H1 (cell line): ENCODE measurements at regions not wholly inside any gene's neighbourhood (a gene's known extent, or its start where the extent isn't known, plus 50 kb on each side); places are given as distances from the start of the nearest gene placed in this dataset.

Source experiments
- CTCF ChIA-PET: fragments of 300-600 bp; sonication (Branson Sonifier 250); formaldehyde crosslinking; loops from one replicate; lab custom pipeline; 2021; ENCODE audit not compliant: partially characterized antibody; lab: Charles Lee
- POLR2A ChIA-PET: fragments of 300-600 bp; sonication (Branson Sonifier 250); formaldehyde crosslinking; loops from one replicate; lab custom pipeline; 2021; ENCODE audit warnings: inconsistent platforms; ENCODE audit not compliant: partially characterized antibody; lab: Charles Lee
- DNase-seq, 2 experiments: peaks; one replicate each; pipeline versions ENCODE4 v3.0.0 to v3.0.0-alpha.2; 2010 to 2022; ENCODE audit warnings: low spot score in 2 of 2, low read depth in 1 of 2, mixed read lengths in 1 of 2
- FAIRE-seq: peaks from 2 replicates; lab custom pipeline; 2011; peaks lifted over from hg19 to GRCh38; lab: Jason Lieb, UNC
- H2AFZ ChIP-seq: 2 replicates; pipeline ENCODE4 v1.8.1; 2012; ENCODE audit warnings: low read length, inconsistent platforms
- H2AK5ac ChIP-seq: 2 replicates; pipeline ENCODE4 v1.6.1; 2013; ENCODE audit warnings: low read depth, low read length
- H2BK120ac ChIP-seq: replicated peaks from 2 replicates; pipeline ENCODE3; 2013; ENCODE audit warnings: low read depth, low read length, inconsistent platforms
- H2BK12ac ChIP-seq: 2 replicates; pipeline ENCODE4 v1.6.1; 2013; ENCODE audit warnings: low read depth, low read length
- H2BK15ac ChIP-seq: 2 replicates; pipeline ENCODE4 v1.6.1; 2013; ENCODE audit warnings: low read length
- H2BK20ac ChIP-seq: 2 replicates; pipeline ENCODE4 v1.6.1; 2013; ENCODE audit warnings: low read length
- H2BK5ac ChIP-seq: 2 replicates; pipeline ENCODE4 v1.6.1; 2013; ENCODE audit warnings: low read depth, low read length
- H3K14ac ChIP-seq: 2 replicates; pipeline ENCODE4 v1.6.1; 2013; ENCODE audit warnings: inconsistent platforms; ENCODE audit not compliant: insufficient read length
- H3K18ac ChIP-seq: 2 replicates; pipeline ENCODE4 v1.6.1; 2013; ENCODE audit warnings: low read length; ENCODE audit errors: extremely low read depth
- H3K23ac ChIP-seq: 2 replicates; pipeline ENCODE4 v1.6.1; 2013; ENCODE audit warnings: inconsistent platforms; ENCODE audit not compliant: insufficient read length
- H3K23me2 ChIP-seq: 2 replicates; pipeline ENCODE4 v1.6.1; 2013; ENCODE audit warnings: low read depth, low read length
- H3K27ac ChIP-seq: 2 replicates; pipeline ENCODE4 v1.6.1; 2011; ENCODE audit warnings: low read depth, low read length, inconsistent platforms
- H3K27me3 ChIP-seq, 4 experiments: replicated peaks in 1 of 4; 1 replicate in 1 of 4; 2 replicates in 3 of 4; pipeline versions ENCODE4 v1.6.1 to v1.8.1; 2011 to 2013; ENCODE audit warnings: low read length in 3 of 4, mild to moderate bottlenecking in 3 of 4, inconsistent platforms in 2 of 4, mixed read lengths in 2 of 4, moderate library complexity in 1 of 4; ENCODE audit not compliant: control insufficient read depth in 3 of 4, insufficient read depth in 3 of 4; ENCODE audit errors: extremely low read depth in 1 of 4
- H3K36me3 ChIP-seq, 4 experiments: 2 replicates each; pipeline versions ENCODE4 v1.6.1 to v1.8.1; 2011 to 2013; ENCODE audit warnings: mild to moderate bottlenecking in 4 of 4, low read length in 3 of 4, moderate library complexity in 2 of 4, control low read depth in 1 of 4, inconsistent platforms in 1 of 4; ENCODE audit not compliant: insufficient read depth in 4 of 4, control insufficient read depth in 2 of 4
- H3K4ac ChIP-seq: replicated peaks from 2 replicates; pipeline ENCODE3; 2013; ENCODE audit warnings: low read length, low read depth, mixed read lengths, inconsistent platforms; ENCODE audit not compliant: insufficient read length
- H3K4me1 ChIP-seq, 4 experiments: replicated peaks in 1 of 4; 1 replicate in 1 of 4; 2 replicates in 3 of 4; pipeline versions ENCODE4 v1.6.1 to v1.8.1; 2011 to 2013; ENCODE audit warnings: low read length in 3 of 4, inconsistent platforms in 2 of 4, mixed read lengths in 1 of 4; ENCODE audit not compliant: insufficient read depth in 4 of 4, control insufficient read depth in 3 of 4
- H3K4me2 ChIP-seq, 2 experiments: 2 replicates each; pipeline versions ENCODE4 v1.6.1 to v1.8.1; 2011 to 2013; ENCODE audit warnings: low read depth in 2 of 2, low read length in 2 of 2, control low read depth in 1 of 2, inconsistent platforms in 1 of 2, mild to moderate bottlenecking in 1 of 2; ENCODE audit not compliant: insufficient read depth in 1 of 2
- H3K4me3 ChIP-seq, 4 experiments: fragments of 200-600, 300-600 bp in 1 of 4; sonication (generic), shearing (Covaris generic), sonication (Bioruptor Twin) in 1 of 4; 2 replicates each; pipeline versions ENCODE4 v1.5.1 to v1.8.1; 2011 to 2016; ENCODE audit warnings: low read length in 4 of 4, low read depth in 3 of 4, control low read depth in 2 of 4, inconsistent platforms in 2 of 4, mild to moderate bottlenecking in 2 of 4, mixed read lengths in 1 of 4, moderate library complexity in 1 of 4; ENCODE audit not compliant: insufficient read depth in 2 of 4; ENCODE audit errors: extremely low read depth in 1 of 4
- H3K56ac ChIP-seq: replicated peaks from 2 replicates; pipeline ENCODE3; 2013; ENCODE audit warnings: low read depth, mild to moderate bottlenecking, mixed read lengths, low read length, inconsistent platforms; ENCODE audit not compliant: insufficient read length
- H3K79me1 ChIP-seq: 2 replicates; pipeline ENCODE4 v1.6.1; 2013; ENCODE audit warnings: low read depth, low read length, control low read depth
- H3K79me2 ChIP-seq, 2 experiments: 2 replicates each; pipeline versions ENCODE4 v1.6.1 to v1.8.1; 2012 to 2013; ENCODE audit warnings: low read length in 2 of 2, mild to moderate bottlenecking in 2 of 2, inconsistent platforms in 1 of 2; ENCODE audit not compliant: insufficient read depth in 2 of 2, control insufficient read depth in 1 of 2
- H3K9ac ChIP-seq, 4 experiments: replicated peaks in 1 of 4; 1 replicate in 1 of 4; 2 replicates in 3 of 4; pipeline versions ENCODE4 v1.6.1 to v1.8.1; 2011 to 2013; ENCODE audit warnings: low read depth in 3 of 4, low read length in 3 of 4, control low read depth in 2 of 4, mild to moderate bottlenecking in 2 of 4, moderate library complexity in 2 of 4, inconsistent platforms in 1 of 4; ENCODE audit errors: extremely low read depth in 1 of 4
- H3K9me3 ChIP-seq, 2 experiments: 2 replicates each; pipeline versions ENCODE4 v1.6.1 to v1.8.1; 2012 to 2013; ENCODE audit warnings: mild to moderate bottlenecking in 2 of 2, moderate library complexity in 2 of 2, control low read depth in 1 of 2, inconsistent platforms in 1 of 2, low read depth in 1 of 2, low read length in 1 of 2, mixed read lengths in 1 of 2; ENCODE audit not compliant: insufficient read depth in 2 of 2
- H4K20me1 ChIP-seq, 2 experiments: replicated peaks in 1 of 2; 2 replicates each; pipeline versions ENCODE3 to v1.8.1; 2011 to 2013; ENCODE audit warnings: inconsistent platforms in 2 of 2, low read length in 2 of 2, mild to moderate bottlenecking in 1 of 2; ENCODE audit not compliant: insufficient read depth in 2 of 2, control insufficient read depth in 1 of 2
- H4K5ac ChIP-seq: 2 replicates; pipeline ENCODE4 v1.6.1; 2013; ENCODE audit warnings: low read length, low read depth, mixed read lengths, inconsistent platforms; ENCODE audit not compliant: insufficient read length
- H4K8ac ChIP-seq: 2 replicates; pipeline ENCODE4 v1.8.0; 2013; ENCODE audit warnings: mild to moderate bottlenecking, moderate library complexity, low read length, inconsistent platforms; ENCODE audit not compliant: insufficient read depth; ENCODE audit errors: extremely low read depth
- H4K91ac ChIP-seq: replicated peaks from 2 replicates; pipeline ENCODE3; 2013; ENCODE audit warnings: low read length, mixed read lengths, inconsistent platforms; ENCODE audit not compliant: insufficient read length
- CBX5 ChIP-seq: fragments of 300-800, 300-1000 bp; sonication (generic); IDR thresholded peaks from 2 replicates; pipeline ENCODE4 v1.7.1; 2016; ENCODE audit warnings: antibody characterized with exemption, low read length, low read depth
- EP300 ChIP-seq, 2 experiments: IDR thresholded peaks; 1 replicate in 1 of 2; 2 replicates in 1 of 2; pipeline ENCODE4 v1.6.1; 2011 to 2012; ENCODE audit warnings: low read depth in 2 of 2, low read length in 2 of 2, mild to moderate bottlenecking in 2 of 2, borderline replicate concordance in 1 of 2, inconsistent platforms in 1 of 2, moderate library complexity in 1 of 2
- RAD21 ChIP-seq, 2 experiments: IDR thresholded peaks in 1 of 2; conservative IDR thresholded peaks in 1 of 2; 2 replicates each; pipeline ENCODE4 v1.6.1; 2011; ENCODE audit warnings: low read depth in 2 of 2, low read length in 2 of 2, improper control_type of control experiment in 1 of 2, inconsistent platforms in 1 of 2, mild to moderate bottlenecking in 1 of 2, moderate library complexity in 1 of 2
- TBP ChIP-seq: IDR thresholded peaks from 2 replicates; pipeline ENCODE4 v1.6.1; 2011; ENCODE audit warnings: low read depth, low read length, improper control_type of control experiment
- WGBS, 2 experiments: shearing (Covaris generic) in 1 of 2; methylation state at CpG; one replicate each; pipeline versions ENCODE4 v1.1.6 to v1.1.7; 2013 to 2015; ENCODE audit warnings: low lambda C conversion rate in 2 of 2, mixed read lengths in 2 of 2, inconsistent platforms in 1 of 2, low coverage in 1 of 2, missing lambda C conversion rate in 1 of 2; ENCODE audit not compliant: insufficient replicate concordance in 2 of 2, insufficient coverage in 1 of 2, insufficient read length in 1 of 2; ENCODE audit errors: extremely low coverage in 1 of 2, missing lambda C conversion rate in 1 of 2; 5-methylcytosine and 5-hydroxymethylcytosine counted together
- TF ChIP-seq, protein P1 (sequence below): IDR thresholded peaks from 2 replicates; pipeline ENCODE4 v1.6.1; 2011; ENCODE audit warnings: low read length, improper control_type of control experiment

DNA sequence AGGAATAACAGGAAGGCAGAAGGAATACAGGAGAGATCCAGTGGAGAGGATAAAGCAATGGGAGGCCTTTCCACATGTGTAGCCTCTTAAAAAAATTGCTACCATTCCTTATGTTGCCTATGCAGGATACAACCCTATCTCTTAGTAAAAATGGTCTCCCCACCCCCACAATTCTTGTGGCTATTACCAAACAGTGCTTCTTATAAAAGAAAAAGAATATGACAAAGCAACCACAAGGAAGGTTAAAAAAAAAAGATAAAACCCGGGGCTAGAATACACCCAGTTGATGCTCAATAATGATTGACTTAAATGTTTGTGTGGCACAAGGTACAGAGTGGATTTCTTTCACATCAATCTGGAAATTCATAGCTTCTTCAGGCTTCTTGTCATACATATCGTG lies 250.9 kb downstream of the HIVEP2 start:
- Histone ChIP-seq H3K56ac (no peak overlapping the region), H3K79me1 (no peaks in the 10 kb centered on the region), H3K18ac (no peak overlapping the region), H3K27me3 (no peaks in the 10 kb centered on the region), H4K5ac (no peak overlapping the region), H3K4me1 (peaks cover 0 to 3% (median under 1%) of the 10 kb centered on the region in 4 experiments; a peak in 3 of 7 replicates), H3K23me2 (no peaks in the 10 kb centered on the region), H2BK5ac (no peak overlapping the region), H3K23ac (no peak overlapping the region), H2BK120ac (no peak overlapping the region), H3K9ac (no peak overlapping the region), H2BK12ac (no peak overlapping the region), H2AK5ac (no peak overlapping the region), H2BK20ac (no peak overlapping the region), H3K14ac (no peak overlapping the region), H4K20me1 (no peaks in the 10 kb centered on the region), H2BK15ac (no peak overlapping the region), H2AFZ (no peak overlapping the region), H3K4ac (no peak overlapping the region), H3K4me3 (no peak overlapping the region), H3K4me2 (no peak overlapping the region), H3K36me3 (no peaks in the 10 kb centered on the region), H3K27ac (no peak overlapping the region), H3K9me3 (no peaks in the 10 kb centered on the region), H3K79me2 (no peaks in the 10 kb centered on the region), H4K91ac (no peak overlapping the region), H4K8ac (no peak overlapping the region)
- CTCF ChIA-PET: interaction anchor here (0.6 to 3.2 kb wide), 22 partner anchors 9 to 728 kb away, joined by 3 to 35 read pairs (median 5); no protein-coding TSS in a partner anchor
- POLR2A ChIA-PET: no interaction called here
- WGBS, 2 experiments: 93% methylated on average over 2 of the region's 2 CpGs; no CpG with 5 or more reads in 1 of the 2 experiments
- no peak for TF ChIP-seq RAD21 (IDR thresholded peaks at IDR 0.05 in 1 of 2, conservative IDR thresholded peaks at IDR 0.05 in 1 of 2; ENCODE audit: low read depth in 2 of 2, low read length in 2 of 2)
- TF ChIP-seq EP300 (IDR thresholded peaks at IDR 0.05; ENCODE audit: borderline replicate concordance in 1 of 2, low read depth in 2 of 2, low read length in 2 of 2): no peak
- TF ChIP-seq, protein P1, sequence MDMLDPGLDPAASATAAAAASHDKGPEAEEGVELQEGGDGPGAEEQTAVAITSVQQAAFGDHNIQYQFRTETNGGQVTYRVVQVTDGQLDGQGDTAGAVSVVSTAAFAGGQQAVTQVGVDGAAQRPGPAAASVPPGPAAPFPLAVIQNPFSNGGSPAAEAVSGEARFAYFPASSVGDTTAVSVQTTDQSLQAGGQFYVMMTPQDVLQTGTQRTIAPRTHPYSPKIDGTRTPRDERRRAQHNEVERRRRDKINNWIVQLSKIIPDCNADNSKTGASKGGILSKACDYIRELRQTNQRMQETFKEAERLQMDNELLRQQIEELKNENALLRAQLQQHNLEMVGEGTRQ: no peak
- no peak for TF ChIP-seq TBP
- TF ChIP-seq CBX5: no peak
- DNase-seq (no peak), FAIRE-seq (no peak)
